ENCODE measurements at regions not wholly inside any gene's neighbourhood (a gene's known extent, or its start where the extent isn't known, plus 50 kb on each side); places are given as distances from the start of the nearest gene placed in this dataset.

DNA sequence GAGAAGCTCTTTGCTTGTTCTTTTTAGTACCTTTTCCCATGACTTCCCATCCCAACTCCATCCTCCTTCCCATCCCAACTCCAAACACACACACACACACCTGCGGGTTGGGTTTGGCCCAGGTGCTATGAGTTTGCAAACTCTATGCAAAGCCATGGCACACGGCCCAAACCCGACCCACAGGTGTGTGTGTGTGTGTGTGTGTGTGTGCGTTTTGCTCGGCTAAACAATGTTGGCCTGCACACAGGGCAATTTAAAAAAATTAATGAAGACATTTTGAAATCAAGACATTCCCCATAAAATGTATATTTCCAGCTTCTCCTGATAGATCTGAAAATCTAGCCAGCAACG, 103.7 kb upstream of the TLE3 start:
- TF ChIP-seq FOXP2 (optimal IDR thresholded peaks at IDR 0.05; ENCODE audit: control extremely low read depth, extremely low read length, insufficient read depth) (no peak), EZH2 (IDR thresholded peaks at IDR 0.05) (no peak), POLR2AphosphoS5 (IDR thresholded peaks at IDR 0.05; ENCODE audit: borderline replicate concordance, low read depth, low read length) (no peak)

Measured in SK-N-MC (cell line).